Uterus (tissue), 3 donors: ENCODE measurements at regions not wholly inside any gene's neighbourhood (a gene's known extent, or its start where the extent isn't known, plus 50 kb on each side); places are given as distances from the start of the nearest gene placed in this dataset.
A peak's percentile ranks its signal among the peaks of the same experiment; 100 is the strongest.

Experiments
- DNase-seq, 2 donors: peaks; one replicate each; pipeline ENCODE4 v3.0.0-alpha.2; 2019 to 2020
- H3K27ac ChIP-seq, 2 donors: fragments of 200-600 bp; sonication (generic); 1 replicate in 1 of 2; 2 replicates in 1 of 2; pipeline ENCODE4 v1.5.1; 2016 to 2018
- H3K27me3 ChIP-seq, 2 donors: fragments of 200-600 bp; sonication (generic); one replicate each; pipeline ENCODE4 v1.5.1; 2018 to 2019; ENCODE audit warnings: control low read depth in 1 of 2
- H3K36me3 ChIP-seq, 2 donors: fragments of 200-600 bp; sonication (generic); one replicate each; pipeline ENCODE4 v1.5.1; 2019; ENCODE audit warnings: control low read depth in 1 of 2
- H3K4me1 ChIP-seq, 2 donors: fragments of 200-600 bp; sonication (generic); one replicate each; pipeline ENCODE4 v1.5.1; 2018 to 2019; ENCODE audit warnings: control low read depth in 1 of 2
- H3K4me3 ChIP-seq, 2 donors: fragments of 200-600 bp; sonication (generic); 1 replicate in 1 of 2; 2 replicates in 1 of 2; pipeline ENCODE4 v1.5.1; 2018 to 2019; ENCODE audit warnings: mild to moderate bottlenecking in 1 of 2
- H3K9me3 ChIP-seq, 2 donors: fragments of 200-600 bp; sonication (generic); one replicate each; pipeline ENCODE4 v1.5.1; 2019; ENCODE audit warnings: control low read depth in 1 of 2
- CTCF ChIP-seq, 4 experiments: fragments of 200-600 bp in 2 of 4; fragments of 450-650 bp in 2 of 4; sonication (generic) in 2 of 4; IDR thresholded peaks; one replicate each; pipeline ENCODE4 v1.5.1; 2016 to 2019; ENCODE audit warnings: antibody characterized with exemption in 4 of 4, mild to moderate bottlenecking in 2 of 4, moderate library complexity in 1 of 4
- POLR2A ChIP-seq, 2 donors: fragments of 450-650 bp; IDR thresholded peaks; one replicate each; pipeline ENCODE4 v1.6.1; 2016; ENCODE audit warnings: antibody characterized with exemption in 2 of 2, mild to moderate bottlenecking in 1 of 2, moderate library complexity in 1 of 2
- intact Hi-C: fragments of 100-400 bp; cut with DNase I; formaldehyde crosslinking; loops from one replicate; pipeline ENCODE4 v1.15.1; 2023; ENCODE audit warnings: low total_unique reads
- donor health status: DM: yes; HTN: yes; CAD: no.

- no peaks in the 10 kb centered on the region for H3K9me3 ChIP-seq
- TF ChIP-seq CTCF (IDR thresholded peaks at IDR 0.05) (no peak), POLR2A (IDR thresholded peaks at IDR 0.05) (no peak)
Measured at GRCh38 chr3:139870000-139870675, 64.8 kb upstream of the CLSTN2 start.

DNA sequence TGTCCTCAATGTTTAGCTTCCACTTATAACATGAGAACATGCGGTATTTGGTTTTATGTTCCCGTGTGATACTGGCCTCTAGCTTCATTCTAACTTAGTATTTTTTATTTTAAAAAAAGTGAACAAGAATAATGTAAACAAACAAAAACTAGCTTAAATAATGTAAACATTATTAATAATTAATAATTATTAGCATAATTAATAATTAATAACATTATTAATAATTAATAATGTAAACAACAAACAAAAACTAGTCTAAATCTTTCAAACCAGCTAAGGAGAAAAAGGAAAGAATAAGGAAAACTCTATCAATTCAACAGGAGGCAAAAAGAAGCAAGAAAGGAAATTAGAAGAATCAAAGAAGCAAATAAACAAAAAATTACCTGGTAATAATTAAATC lies 66.2 kb upstream of the CLSTN2 start:
- H3K27me3 ChIP-seq = no peaks in the 10 kb centered on the region
- H3K4me1 ChIP-seq = no peaks in the 10 kb centered on the region
- H3K36me3 ChIP-seq = no peaks in the 10 kb centered on the region
- no peak for DNase-seq
- no peaks in the 10 kb centered on the region for H3K9me3 ChIP-seq
- no peak overlapping the region for H3K4me3 ChIP-seq
- TF ChIP-seq CTCF (IDR thresholded peaks at IDR 0.05) = no peak
- TF ChIP-seq POLR2A (IDR thresholded peaks at IDR 0.05) = no peak
- intact Hi-C loops = no loop called here
- H3K27ac ChIP-seq = no peak overlapping the region

More at GRCh38 chr3:139870000-139870675, 64.8 kb upstream of the CLSTN2 start:
- DNase-seq = no peak
- no peaks in the 10 kb centered on the region for H3K36me3 ChIP-seq
- H3K4me3 ChIP-seq = no peak overlapping the region
- H3K4me1 ChIP-seq = no peaks in the 10 kb centered on the region
- H3K27me3 ChIP-seq = no peaks in the 10 kb centered on the region
- intact Hi-C loops = no loop called here
- no peak overlapping the region for H3K27ac ChIP-seq

DNA sequence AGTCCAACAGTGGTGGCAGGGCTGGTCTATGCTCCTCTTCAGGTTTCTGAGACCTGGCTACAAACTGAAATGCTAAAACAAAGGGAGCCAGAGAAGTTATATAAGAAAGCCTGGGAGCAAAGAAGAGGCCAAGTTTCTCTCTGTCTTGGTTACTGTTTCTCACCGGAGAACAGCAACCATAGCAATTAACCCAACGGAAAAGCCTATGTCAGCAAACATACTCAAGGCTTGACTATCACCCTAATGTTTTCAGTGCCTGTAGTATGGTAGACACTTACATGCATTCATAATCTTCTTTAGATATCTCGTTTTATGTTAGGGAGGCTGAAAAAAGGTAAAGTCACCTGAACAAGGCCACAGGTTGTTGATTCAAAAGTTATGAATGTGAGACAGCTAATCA lies 86.3 kb upstream of the CLSTN2 start:
- DNase-seq = no peak
- Histone ChIP-seq H3K27me3 (no peaks in the 10 kb centered on the region), H3K36me3 (no peaks in the 10 kb centered on the region), H3K4me1 (no peaks in the 10 kb centered on the region), H3K9me3 (peaks cover 0 to 7% of the 10 kb centered on the region in 2 donors), H3K4me3 (no peak overlapping the region), H3K27ac (no peak overlapping the region)
- intact Hi-C loops = no loop called here
- no peak for TF ChIP-seq POLR2A (IDR thresholded peaks at IDR 0.05)
- TF ChIP-seq CTCF (IDR thresholded peaks at IDR 0.05) = no peak

DNA sequence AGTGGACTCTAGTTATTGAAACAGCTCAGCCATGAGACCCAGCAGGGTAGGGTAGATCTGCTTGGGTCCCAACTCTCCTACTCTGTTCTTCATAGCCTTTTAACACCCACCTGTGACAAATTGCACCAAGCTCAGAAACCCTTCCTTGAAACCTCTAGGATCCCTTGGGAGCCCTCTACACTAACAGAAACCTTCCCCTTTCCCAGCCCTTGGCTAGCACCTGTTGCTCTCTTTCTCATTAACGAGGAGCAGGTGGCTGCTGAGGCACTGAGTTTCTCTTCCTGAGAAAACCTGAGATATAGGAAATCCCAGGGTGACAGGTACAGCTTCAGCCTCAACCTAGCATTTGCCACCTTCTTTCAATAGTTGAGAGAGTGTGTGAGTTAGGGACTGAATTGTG lies 88.3 kb upstream of the CLSTN2 start:
- intact Hi-C loops = no loop called here
- no peak for DNase-seq

GRCh38 chr3:139839659-139840058 lies 95.3 kb upstream of the CLSTN2 start:
- H3K36me3 ChIP-seq = no peaks in the 10 kb centered on the region
- TF ChIP-seq CTCF (IDR thresholded peaks at IDR 0.05) = no peak
- no peaks in the 10 kb centered on the region for H3K27me3 ChIP-seq
- H3K4me1 ChIP-seq = peaks cover 0 to 10% of the 10 kb centered on the region in 2 donors
- H3K9me3 ChIP-seq = no peaks in the 10 kb centered on the region
- H3K4me3 ChIP-seq = no peak overlapping the region
- DNase-seq = peak in 1 of 2 donors; percentile 14
- intact Hi-C loops = no loop called here
- no peak overlapping the region for H3K27ac ChIP-seq

More for the DNA sequence above, 88.3 kb upstream of the CLSTN2 start:
- no peaks in the 10 kb centered on the region for H3K27me3 ChIP-seq
- no peaks in the 10 kb centered on the region for H3K9me3 ChIP-seq
- no peaks in the 10 kb centered on the region for H3K4me1 ChIP-seq
- TF ChIP-seq CTCF (IDR thresholded peaks at IDR 0.05) = no peak
- H3K4me3 ChIP-seq = no peak overlapping the region
- H3K27ac ChIP-seq = no peak overlapping the region
- no peaks in the 10 kb centered on the region for H3K36me3 ChIP-seq
